HG02938 (cell line): ENCODE measurements at regions not wholly inside any gene's neighbourhood (a gene's known extent, or its start where the extent isn't known, plus 50 kb on each side); places are given as distances from the start of the nearest gene placed in this dataset.
"Not testable (repeated sequence)": the region's sequence is repeated elsewhere in the genome, so short reads cannot be mapped to it uniquely, and the experiment has no call there.

Experiments used
- ATAC-seq: cut with Tn5 transposase; IDR thresholded peaks from one replicate; pipeline ENCODE4 v1.9.1; 2021; ENCODE audit warnings: mild to moderate bottlenecking, moderate library complexity; ENCODE audit not compliant: unreplicated experiment

DNA sequence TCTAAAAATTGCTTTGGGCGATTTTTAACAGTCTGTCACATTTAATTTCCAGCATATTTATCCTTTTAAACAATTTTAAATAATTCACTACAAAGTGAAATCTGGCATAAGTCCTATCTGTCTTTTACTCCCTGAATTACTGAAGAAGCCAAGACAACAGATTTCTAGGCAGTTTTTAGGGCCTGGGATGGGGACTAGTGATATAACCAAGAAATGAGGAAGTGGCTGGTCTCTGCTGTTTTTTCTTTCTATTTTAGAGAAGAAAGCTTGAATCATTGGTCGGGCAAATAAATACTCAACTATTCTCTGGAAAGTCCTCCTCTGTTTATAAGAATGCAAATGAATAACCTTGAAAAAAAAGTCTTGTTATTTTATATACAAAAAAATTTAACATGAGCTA lies 79.7 kb upstream of the SSBP2 start:
- no peak for ATAC-seq

DNA sequence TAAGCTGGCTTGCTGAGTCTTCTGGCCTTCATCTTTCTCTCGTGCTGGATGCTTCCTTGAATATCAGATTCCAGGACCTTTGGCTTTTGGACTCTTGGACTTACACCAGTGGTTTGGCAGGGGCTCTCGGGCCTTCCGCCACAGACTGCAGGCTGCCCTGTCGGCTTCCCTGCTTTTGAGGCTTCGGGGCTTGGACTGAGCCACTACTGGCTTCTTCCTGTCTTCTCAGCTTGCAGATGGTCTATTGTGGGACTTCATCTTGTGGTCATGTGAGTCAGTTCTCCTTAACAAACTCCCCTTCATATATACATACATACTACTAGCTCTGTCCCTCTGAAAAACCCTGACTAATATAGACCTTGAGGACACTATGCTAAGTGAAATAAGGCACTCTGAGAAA lies 78.3 kb upstream of the SSBP2 start:
- ATAC-seq, result no peak

DNA sequence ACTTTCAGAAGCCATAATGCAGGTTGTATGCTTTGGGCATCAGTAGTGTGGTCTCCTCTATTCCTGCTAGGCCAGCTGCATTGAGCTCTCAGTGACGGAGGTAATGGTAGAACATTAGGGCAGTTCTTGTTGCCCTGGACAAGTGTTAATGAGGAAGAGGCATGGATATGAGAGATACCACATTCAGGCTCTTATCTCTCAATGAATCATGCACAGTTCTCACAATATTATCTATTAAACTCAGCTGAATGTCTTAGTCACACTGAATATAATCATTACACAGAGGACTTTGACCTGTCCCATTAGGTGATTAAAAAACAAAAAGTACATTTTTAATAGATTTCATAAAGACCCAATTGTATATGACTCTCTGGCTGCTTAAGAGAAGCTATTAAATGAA lies 76.6 kb upstream of the SSBP2 start:
- no peak for ATAC-seq

DNA sequence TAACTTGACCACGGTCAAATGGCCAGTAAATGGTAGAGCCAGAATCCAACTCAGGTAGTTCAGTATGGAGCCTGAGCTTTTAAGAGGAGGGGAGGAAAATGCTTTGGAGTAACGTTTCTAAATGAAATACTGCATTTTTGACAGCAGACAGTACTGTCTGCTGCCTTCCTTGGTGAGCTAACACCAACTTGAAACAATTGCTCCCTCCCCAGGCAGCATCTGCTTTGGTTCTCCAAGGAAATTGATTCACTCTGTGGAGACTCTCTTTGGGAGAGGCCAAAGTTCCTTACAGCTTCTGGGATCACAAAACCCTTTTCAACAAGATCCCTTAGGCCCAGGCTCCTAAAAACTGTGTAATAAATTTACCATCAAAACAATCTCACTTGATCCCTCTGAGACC lies 75.2 kb upstream of the SSBP2 start:
- no peak for ATAC-seq

DNA sequence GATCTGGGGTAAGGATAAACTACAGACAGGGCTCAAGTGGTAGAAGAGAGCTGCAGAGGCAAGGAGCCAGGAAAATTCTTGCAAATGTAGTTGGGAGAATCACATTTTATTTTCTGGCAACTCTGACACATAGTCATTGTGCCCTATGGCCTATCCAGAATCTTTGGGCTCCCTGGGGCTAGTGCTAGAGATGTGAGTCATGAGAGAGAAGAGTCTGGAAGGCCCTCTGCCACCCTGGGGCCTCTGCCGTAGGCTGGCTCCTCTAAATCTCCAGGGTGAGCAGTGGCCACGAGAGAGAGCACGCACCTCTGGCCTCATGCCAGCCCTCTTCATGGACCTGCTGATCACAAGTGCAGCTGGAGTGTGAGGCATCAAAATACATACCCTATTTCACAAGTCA lies 74.3 kb upstream of the SSBP2 start:
- no peak for ATAC-seq

DNA sequence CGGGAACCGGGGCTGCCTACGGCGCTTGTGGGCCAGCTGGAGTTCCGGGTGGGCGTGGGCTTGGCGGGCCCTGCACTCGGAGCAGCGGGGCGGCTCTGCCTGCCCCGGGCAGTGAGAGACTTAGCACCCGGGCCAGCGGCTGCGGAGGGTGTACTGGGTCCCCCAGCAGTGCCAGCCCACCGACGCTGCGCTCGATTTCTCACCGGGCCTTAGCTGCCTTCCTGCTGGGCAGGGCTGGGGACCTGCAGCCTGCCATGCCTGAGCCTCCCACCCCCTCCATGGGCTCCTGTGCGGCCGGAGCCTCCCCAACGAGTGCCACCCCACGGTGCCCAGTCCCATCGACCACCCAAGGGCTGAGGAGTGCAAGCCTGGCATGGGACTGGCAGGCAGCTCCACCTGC lies 72.8 kb upstream of the SSBP2 start:
- ATAC-seq, result not testable (repeated sequence)

DNA sequence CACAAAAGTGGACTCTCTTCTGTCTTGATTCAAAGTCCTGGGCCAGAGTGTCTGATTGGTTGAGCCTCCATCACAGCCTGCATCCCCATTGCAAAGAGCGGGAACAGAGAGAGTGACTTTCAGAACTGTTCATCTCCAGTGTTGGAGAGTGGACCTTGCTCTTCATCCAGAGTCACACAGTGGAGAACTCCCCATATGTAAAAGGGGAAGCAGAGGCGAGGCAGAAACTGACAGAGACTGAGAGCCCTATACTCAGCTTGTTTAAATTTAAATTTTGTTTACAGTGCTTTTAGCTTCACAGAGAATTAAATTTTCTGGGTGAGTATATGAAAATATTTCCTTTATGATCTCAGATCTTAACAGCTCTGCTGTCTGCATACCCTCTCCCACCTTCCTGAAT lies 70.0 kb upstream of the SSBP2 start:
- no peak for ATAC-seq

DNA sequence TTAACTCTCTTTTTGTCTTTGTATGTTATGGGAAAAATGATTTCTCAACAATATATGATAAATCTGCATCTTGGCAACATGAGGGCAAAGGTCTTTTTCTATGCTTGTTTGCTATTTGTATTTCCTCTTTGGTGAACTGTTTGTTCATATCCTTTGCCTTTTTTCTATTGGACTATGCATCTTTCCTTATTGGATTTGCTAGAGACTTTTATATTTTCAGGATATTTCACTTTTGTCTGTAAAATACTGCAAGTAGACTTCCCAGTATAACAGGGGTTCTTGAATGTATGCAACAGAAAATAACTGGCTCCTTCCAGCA lies 69.4 kb upstream of the SSBP2 start:
- ATAC-seq, result no peak

DNA sequence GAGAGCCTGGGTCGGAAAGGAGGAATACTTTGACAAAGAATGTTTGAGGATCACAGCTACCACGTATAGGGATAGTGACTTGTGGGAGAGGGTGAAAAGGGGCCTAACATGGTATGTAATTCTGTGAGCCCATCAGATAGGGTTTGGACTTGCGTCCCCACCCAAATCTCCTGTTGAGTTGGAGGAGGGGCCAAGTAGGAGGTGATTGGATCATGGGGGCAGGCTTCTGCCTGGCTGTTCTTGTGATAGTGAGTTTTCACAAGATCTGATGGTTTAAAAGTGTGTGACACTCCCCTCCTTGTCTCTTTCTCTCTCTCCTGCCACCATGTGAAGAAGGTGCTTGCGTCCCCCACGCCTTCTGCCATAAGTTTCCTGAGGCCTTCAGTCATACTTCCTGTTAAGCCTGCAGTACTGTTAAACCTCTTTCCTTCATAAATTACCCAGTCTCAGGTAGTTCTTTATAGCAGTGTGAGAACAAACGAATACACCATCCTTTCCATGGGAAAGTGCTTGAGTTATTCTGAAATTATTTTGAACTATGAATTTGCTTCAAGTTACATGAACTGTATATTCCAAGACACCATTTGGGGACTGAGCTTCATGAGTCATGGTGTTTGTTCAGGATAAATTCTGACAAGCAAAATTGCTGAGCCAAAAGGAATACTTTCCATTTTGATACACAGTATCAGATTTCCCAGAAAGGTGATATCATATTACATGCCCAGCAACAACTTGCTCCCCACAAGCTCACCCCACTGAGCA lies 68.8 kb upstream of the SSBP2 start:
- no peak for ATAC-seq

DNA sequence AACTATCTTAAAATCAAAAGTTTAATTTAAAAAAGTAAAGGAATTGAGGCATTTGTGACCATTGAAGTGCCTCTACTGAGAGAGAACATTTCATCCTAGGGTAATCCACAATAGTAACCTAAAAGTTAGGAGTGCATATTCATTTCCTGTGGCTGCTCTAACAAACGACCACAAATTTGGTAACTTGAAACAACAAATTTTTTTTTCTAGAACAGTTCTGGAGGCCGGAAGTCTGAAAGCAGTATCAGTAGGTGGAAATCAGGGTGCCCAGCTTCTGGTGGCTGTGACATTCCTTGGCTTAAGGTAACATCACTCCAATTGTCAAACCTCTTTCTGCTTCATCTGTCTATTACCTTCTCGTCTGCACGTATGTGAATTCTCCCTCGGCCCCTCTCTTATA lies 67.1 kb upstream of the SSBP2 start:
- no peak for ATAC-seq

DNA sequence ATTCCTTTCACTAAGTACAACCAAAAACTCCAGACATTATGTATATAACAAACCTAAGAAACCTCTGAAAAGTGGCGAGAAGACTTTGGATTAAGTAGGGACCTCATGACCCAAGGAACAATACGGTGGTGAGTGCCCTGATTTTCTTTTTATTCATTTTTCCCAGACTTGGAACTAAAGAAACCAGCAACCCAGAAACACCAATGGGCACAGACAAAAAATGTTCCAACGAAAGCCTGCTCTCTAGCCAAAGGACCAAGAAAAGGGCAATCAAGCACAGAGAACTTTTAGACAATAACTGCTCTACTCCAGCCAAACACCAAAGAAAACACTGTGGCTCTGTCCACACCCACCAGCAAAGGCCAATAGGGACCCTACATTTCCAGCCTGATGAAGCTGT lies 66.2 kb upstream of the SSBP2 start:
- no peak for ATAC-seq

DNA sequence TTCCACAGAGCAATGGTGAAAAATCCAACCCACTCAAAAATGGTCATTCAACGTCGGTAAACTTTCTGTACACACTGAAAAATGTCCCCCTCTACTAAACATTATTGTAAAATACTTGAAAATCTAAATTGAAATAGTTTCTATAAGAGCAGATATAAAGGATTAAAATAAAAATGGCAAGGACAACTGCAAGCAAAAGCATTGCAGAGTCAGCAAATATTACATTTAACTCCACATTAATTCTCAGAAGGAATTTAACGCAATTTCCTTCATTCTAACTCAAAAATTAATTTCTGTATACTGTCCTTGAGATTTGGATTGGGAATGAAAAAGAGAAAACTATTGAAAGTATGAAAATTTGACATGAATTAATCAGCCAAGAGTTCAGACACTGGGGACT lies 64.4 kb upstream of the SSBP2 start:
- ATAC-seq, result no peak

DNA sequence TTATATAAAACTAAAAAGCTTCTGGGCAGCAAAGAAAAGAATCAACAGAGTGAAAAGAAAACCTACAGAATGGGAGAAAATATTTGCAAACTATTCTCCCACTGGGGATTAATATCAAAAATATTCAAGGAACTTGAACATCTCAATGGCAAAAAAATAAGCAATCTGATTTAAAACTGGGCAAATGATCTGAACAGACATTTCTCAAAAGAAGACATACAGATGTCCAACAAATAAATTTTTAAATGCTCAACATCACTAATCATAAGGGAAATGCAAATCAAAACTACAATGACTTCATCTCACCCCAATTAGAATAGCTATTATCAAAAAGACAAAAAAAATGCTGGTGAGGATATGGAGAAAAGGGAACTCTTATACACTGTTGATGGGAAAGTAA lies 57.2 kb upstream of the SSBP2 start:
- no peak for ATAC-seq

DNA sequence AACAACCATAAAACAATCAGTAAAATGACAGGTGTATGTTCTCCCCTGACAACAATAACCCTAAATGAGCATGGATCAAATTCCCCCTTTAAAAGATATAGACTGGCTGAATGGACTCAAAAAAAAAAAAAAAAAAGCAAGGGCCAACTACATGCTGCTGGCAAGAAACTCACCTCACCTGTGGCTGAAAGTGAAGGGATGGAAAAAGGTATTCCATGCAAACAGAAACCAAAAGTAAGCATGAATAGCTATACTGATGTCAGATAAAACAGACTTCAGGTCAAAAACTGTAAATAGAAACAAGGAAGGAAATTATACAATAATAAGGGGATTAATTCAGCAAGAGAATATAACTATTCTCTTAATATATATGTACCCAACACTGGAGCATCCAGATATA lies 54.2 kb upstream of the SSBP2 start:
- ATAC-seq, result no peak

DNA sequence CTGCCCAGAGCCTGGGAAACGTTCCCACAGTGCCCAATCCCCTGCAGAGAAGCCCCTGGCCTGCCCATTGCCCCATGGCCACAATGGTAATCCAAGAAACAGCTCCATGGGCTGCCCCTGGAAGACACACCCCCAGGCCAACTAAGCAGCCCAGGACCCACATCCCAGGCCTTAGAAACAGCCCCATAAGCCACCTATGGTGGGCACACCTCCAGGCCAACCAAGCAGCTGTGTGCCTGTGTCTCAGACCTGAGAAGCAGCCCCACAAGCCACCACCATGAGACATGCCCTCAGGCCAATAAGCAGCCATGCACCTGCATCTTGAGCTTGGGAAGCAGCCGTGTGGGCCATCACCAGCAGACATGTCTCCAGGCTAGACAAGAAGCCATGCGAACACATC lies 52.9 kb upstream of the SSBP2 start:
- ATAC-seq, result no peak

DNA sequence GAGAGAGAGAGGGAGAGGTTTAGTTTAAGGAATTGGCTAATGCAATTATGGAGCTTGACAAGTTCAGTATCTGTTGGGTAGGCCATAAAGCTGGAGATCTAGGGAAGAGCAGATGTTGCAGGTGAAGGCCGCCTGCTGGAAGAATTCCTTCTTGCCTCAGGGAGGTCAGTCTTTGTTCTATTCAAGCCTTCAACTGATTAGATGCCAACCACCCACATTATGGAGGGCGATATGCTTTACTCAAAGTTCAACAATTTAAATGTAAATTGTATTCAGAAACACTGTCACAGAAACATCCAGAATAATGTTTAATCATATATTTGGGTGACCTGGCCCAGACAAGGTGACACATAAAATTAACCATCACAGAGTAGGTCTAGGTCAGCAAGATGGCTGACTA lies 51.7 kb upstream of the SSBP2 start:
- no peak for ATAC-seq

DNA sequence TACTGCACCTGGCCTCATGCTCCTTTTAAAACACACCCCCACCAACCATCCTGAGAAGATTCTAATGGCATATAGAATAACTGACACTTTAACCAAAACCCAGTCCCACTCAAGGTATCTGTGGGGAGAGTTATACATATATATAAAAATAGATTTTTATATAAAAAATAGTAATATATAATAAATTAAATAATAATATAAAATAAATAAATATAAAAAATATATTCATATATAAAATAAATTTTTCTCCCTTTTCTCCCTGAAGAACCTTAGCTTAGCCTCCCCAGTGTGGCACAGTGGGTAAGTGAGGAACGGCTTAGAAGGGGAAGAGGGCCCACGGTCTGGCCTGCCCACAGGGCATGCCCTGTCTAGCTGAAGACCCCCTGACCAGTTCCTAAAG lies 51.1 kb upstream of the SSBP2 start:
- ATAC-seq, result no peak

DNA sequence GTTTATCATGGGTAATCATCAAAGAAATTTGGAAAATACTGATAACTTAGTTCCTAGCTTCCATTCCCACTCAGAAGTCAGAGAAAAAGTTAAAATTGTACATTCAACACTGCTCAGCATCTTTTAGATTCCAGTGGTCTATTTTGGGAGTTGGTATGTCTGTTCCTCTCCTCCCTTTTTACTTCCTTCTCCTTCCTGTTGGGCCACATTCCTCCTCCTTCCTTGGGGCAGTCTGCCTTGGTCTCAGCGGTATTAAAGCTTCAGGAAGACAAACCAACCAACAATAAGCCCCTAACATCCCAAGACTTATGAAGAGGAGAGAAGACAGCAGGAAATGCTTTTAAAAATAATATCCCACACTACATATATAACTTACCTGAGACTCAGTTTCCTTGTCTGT lies 49.9 kb upstream of the SSBP2 start:
- ATAC-seq, result no peak
